Breast epithelium (tissue), 3 donors: ENCODE measurements at regions not wholly inside any gene's neighbourhood (a gene's known extent, or its start where the extent isn't known, plus 50 kb on each side); places are given as distances from the start of the nearest gene placed in this dataset.

Source experiments
- CTCF ChIP-seq, 3 donors: fragments of 450-650 bp; IDR thresholded peaks; one replicate each; pipeline ENCODE4 v1.5.1; 2016 to 2017; ENCODE audit warnings: antibody characterized with exemption in 3 of 3, mild to moderate bottlenecking in 3 of 3, moderate library complexity in 3 of 3
- POLR2A ChIP-seq: fragments of 450-650 bp; IDR thresholded peaks from one replicate; pipeline ENCODE4 v1.6.1; 2016; ENCODE audit warnings: antibody characterized with exemption, mild to moderate bottlenecking, moderate library complexity
- POLR2AphosphoS5 ChIP-seq, 3 donors: sonication (generic); formaldehyde crosslinking; IDR thresholded peaks; one replicate each; pipeline ENCODE4 v1.6.1; 2017; ENCODE audit warnings: antibody characterized with exemption in 3 of 3

- TF ChIP-seq CTCF (IDR thresholded peaks at IDR 0.05): no peak
- TF ChIP-seq POLR2A: no peak
- no peak for TF ChIP-seq POLR2AphosphoS5 (IDR thresholded peaks at IDR 0.05)
Measured at GRCh38 chr15:35854316-35854715, 308.4 kb upstream of the DPH6 start.
